HL-60/S4 (cell line): ENCODE measurements at regions not wholly inside any gene's neighbourhood (a gene's known extent, or its start where the extent isn't known, plus 50 kb on each side); places are given as distances from the start of the nearest gene placed in this dataset.

Experiments
- in situ Hi-C: fragments of 300-500 bp; cut with MboI; formaldehyde crosslinking; loops from 2 replicates; pipeline ENCODE4 v1.14.3; 2022; ENCODE audit warnings: low sequenced_read_pairs

GRCh38 chr12:28874758-28875157, 274.3 kb upstream of the FAR2 start:
- in situ Hi-C loops = loop anchor here (25.0 kb wide), 1 partner anchor 1137 kb away; no protein-coding TSS in a partner anchor

GRCh38 chr12:28876196-28876798, 272.8 kb upstream of the FAR2 start:
- in situ Hi-C loops = no loop called here

GRCh38 chr12:28877854-28878253, 271.2 kb upstream of the FAR2 start:
- in situ Hi-C loops = no loop called here

GRCh38 chr12:28878629-28879028, 270.4 kb upstream of the FAR2 start:
- in situ Hi-C loops = no loop called here

- in situ Hi-C loops = no loop called here
Measured at GRCh38 chr12:28879379-28879778, 269.7 kb upstream of the FAR2 start.

GRCh38 chr12:28882444-28882843, 266.6 kb upstream of the FAR2 start:
- in situ Hi-C loops = no loop called here

- in situ Hi-C loops = no loop called here
Measured at GRCh38 chr12:28883406-28883997, 265.6 kb upstream of the FAR2 start.

GRCh38 chr12:28884904-28885679, 264.0 kb upstream of the FAR2 start:
- in situ Hi-C loops = no loop called here

GRCh38 chr12:28885928-28886327, 263.1 kb upstream of the FAR2 start:
- in situ Hi-C loops = no loop called here

- in situ Hi-C loops = no loop called here
Measured at GRCh38 chr12:28887461-28887990, 261.6 kb upstream of the FAR2 start.

- in situ Hi-C loops = no loop called here
Measured at GRCh38 chr12:28890664-28891063, 258.4 kb upstream of the FAR2 start.

- in situ Hi-C loops = no loop called here
Measured at GRCh38 chr12:28891126-28891525, 258.0 kb upstream of the FAR2 start.

GRCh38 chr12:28893365-28893764, 255.7 kb upstream of the FAR2 start:
- in situ Hi-C loops = no loop called here

- in situ Hi-C loops = no loop called here
Measured at GRCh38 chr12:28893856-28894255, 255.2 kb upstream of the FAR2 start.

- in situ Hi-C loops = no loop called here
Measured at GRCh38 chr12:28896421-28896820, 252.7 kb upstream of the FAR2 start.

GRCh38 chr12:28898038-28898437, 251.0 kb upstream of the FAR2 start:
- in situ Hi-C loops = no loop called here

- in situ Hi-C loops = no loop called here
Measured at GRCh38 chr12:28899951-28900350, 249.1 kb upstream of the FAR2 start.

- in situ Hi-C loops = no loop called here
Measured at GRCh38 chr12:28905220-28905955, 243.7 kb upstream of the FAR2 start.

GRCh38 chr12:28908646-28909045, 240.4 kb upstream of the FAR2 start:
- in situ Hi-C loops = no loop called here

GRCh38 chr12:28909291-28909690, 239.8 kb upstream of the FAR2 start:
- in situ Hi-C loops = no loop called here

GRCh38 chr12:28925719-28926376, 223.2 kb upstream of the FAR2 start:
- in situ Hi-C loops = no loop called here
